ENCODE measurements at regions not wholly inside any gene's neighbourhood (a gene's known extent, or its start where the extent isn't known, plus 50 kb on each side); places are given as distances from the start of the nearest gene placed in this dataset.

DNA sequence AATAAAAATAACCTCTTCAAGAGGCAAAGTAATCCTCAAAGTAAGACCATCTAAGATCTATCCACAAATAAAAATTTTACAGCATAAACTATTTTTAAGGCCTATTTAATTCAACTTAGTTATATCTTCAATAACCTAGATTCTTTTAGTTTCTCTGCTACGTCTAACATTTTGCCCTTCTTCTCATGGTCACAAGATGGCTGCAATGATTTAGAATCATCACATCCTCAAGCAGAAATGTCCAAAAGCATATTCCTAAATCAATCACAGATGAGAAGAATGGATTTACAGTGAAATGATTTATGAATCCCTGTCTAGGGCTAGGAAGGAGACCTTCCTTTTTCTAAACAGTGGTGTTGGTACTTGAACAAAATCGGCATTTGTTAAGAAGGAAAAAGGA, 304.7 kb downstream of the ARHGAP12 start:
- Histone ChIP-seq H3K4me3 (ENCODE audit: low read depth in 1 of 3, low read length in 3 of 3) (no peak overlapping the region), H3K4me1 (ENCODE audit: control insufficient read depth in 4 of 4, insufficient read depth in 4 of 4, low read length in 3 of 4) (peaks cover 0 to 1% (median 0%) of the 10 kb centered on the region in 4 donors), H3K36me3 (ENCODE audit: control insufficient read depth in 4 of 4, insufficient read depth in 3 of 4, low read depth in 1 of 4, low read length in 3 of 4) (no peaks in the 10 kb centered on the region), H3K9ac (ENCODE audit: low read depth in 1 of 2, low read length in 2 of 2) (no peak overlapping the region), H3K9me3 (ENCODE audit: control insufficient read depth in 4 of 4, low read length in 3 of 4) (peaks cover 0 to 15% (median 4%) of the 10 kb centered on the region in 4 donors), H3K27ac (ENCODE audit: low read depth in 1 of 2, low read length in 2 of 2) (no peak overlapping the region), H3K27me3 (ENCODE audit: control insufficient read depth in 4 of 4, insufficient read depth in 4 of 4, low read length in 3 of 4) (no peaks in the 10 kb centered on the region)
- no peak for DNase-seq (ENCODE audit: low spot score)
- 83% methylated on average over 2 of the region's 2 CpGs for WGBS
- no peak for TF ChIP-seq GABPA (IDR thresholded peaks at IDR 0.05 in 1 of 2, conservative IDR thresholded peaks at IDR 0.05 in 1 of 2)
- TF ChIP-seq, protein P1, sequence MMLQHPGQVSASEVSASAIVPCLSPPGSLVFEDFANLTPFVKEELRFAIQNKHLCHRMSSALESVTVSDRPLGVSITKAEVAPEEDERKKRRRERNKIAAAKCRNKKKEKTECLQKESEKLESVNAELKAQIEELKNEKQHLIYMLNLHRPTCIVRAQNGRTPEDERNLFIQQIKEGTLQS (IDR thresholded peaks at IDR 0.05) = no peak
- TF ChIP-seq FOXA1 (IDR thresholded peaks at IDR 0.05) = no peak
- TF ChIP-seq RXRA (IDR thresholded peaks at IDR 0.05) = no peak
- TF ChIP-seq EGR1 (IDR thresholded peaks at IDR 0.05; ENCODE audit: low read depth in 2 of 2) = no peak
- no peak for TF ChIP-seq YY1 (IDR thresholded peaks at IDR 0.05)
- TF ChIP-seq FOXA2 (IDR thresholded peaks at IDR 0.05) = no peak
- no peak for TF ChIP-seq CTCF (IDR thresholded peaks at IDR 0.05; ENCODE audit: low read depth, low read length, missing input control)
- no peak for TF ChIP-seq SP1 (IDR thresholded peaks at IDR 0.05)
- TF ChIP-seq TAF1 (conservative IDR thresholded peaks at IDR 0.05) = no peak
- no peak for TF ChIP-seq RAD21 (IDR thresholded peaks at IDR 0.05)
- TF ChIP-seq JUND (IDR thresholded peaks at IDR 0.05) = no peak

DNA sequence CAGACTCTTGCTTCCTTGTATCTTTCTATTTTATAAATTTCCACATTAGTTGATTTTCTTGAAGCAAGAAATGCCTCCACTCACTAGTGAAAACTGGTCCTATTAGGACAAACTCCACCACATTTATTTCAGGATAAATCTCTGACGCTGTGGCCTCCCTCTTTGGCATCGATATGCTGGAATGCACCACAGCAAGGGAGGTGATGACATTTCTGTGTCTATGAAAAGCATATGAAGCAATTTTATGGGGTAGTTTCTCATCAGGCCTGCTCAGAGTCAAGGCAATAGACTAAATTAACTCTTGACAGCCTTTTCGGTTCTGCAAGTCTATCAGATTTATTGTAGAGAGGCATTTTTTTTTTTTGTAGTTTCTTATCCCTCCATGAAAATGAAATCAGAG, 304.4 kb downstream of the ZEB1 start:
- no peaks in the 10 kb centered on the region for H3K36me3 ChIP-seq (ENCODE audit: control insufficient read depth in 4 of 4, insufficient read depth in 3 of 4, low read depth in 1 of 4, low read length in 3 of 4)
- no peaks in the 10 kb centered on the region for H3K27me3 ChIP-seq (ENCODE audit: control insufficient read depth in 4 of 4, insufficient read depth in 4 of 4, low read length in 3 of 4)
- H3K4me3 ChIP-seq (ENCODE audit: low read depth in 1 of 3, low read length in 3 of 3) = no peak overlapping the region
- H3K4me1 ChIP-seq (ENCODE audit: control insufficient read depth in 4 of 4, insufficient read depth in 4 of 4, low read length in 3 of 4) = peaks cover 0 to 3% (median 0%) of the 10 kb centered on the region in 4 donors
- 82% methylated on average over 3 of the region's 3 CpGs for WGBS
- TF ChIP-seq, protein P2, sequence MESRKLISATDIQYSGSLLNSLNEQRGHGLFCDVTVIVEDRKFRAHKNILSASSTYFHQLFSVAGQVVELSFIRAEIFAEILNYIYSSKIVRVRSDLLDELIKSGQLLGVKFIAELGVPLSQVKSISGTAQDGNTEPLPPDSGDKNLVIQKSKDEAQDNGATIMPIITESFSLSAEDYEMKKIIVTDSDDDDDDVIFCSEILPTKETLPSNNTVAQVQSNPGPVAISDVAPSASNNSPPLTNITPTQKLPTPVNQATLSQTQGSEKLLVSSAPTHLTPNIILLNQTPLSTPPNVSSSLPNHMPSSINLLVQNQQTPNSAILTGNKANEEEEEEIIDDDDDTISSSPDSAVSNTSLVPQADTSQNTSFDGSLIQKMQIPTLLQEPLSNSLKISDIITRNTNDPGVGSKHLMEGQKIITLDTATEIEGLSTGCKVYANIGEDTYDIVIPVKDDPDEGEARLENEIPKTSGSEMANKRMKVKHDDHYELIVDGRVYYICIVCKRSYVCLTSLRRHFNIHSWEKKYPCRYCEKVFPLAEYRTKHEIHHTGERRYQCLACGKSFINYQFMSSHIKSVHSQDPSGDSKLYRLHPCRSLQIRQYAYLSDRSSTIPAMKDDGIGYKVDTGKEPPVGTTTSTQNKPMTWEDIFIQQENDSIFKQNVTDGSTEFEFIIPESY (IDR thresholded peaks at IDR 0.05) = no peak
- TF ChIP-seq, protein P1 (IDR thresholded peaks at IDR 0.05) = no peak
- TF ChIP-seq TAF1 (conservative IDR thresholded peaks at IDR 0.05) (no peak), EGR1 (IDR thresholded peaks at IDR 0.05; ENCODE audit: low read depth in 2 of 2) (no peak)
- TF ChIP-seq, protein P3, sequence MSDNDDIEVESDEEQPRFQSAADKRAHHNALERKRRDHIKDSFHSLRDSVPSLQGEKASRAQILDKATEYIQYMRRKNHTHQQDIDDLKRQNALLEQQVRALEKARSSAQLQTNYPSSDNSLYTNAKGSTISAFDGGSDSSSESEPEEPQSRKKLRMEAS (IDR thresholded peaks at IDR 0.05) = no peak
- H3K9ac ChIP-seq (ENCODE audit: low read depth in 1 of 2, low read length in 2 of 2) = no peak overlapping the region
- no peak for DNase-seq (ENCODE audit: low spot score)
- H3K9me3 ChIP-seq (ENCODE audit: control insufficient read depth in 4 of 4, low read length in 3 of 4) = peaks cover 0 to 15% (median 4%) of the 10 kb centered on the region in 4 donors
- H3K27ac ChIP-seq (ENCODE audit: low read depth in 1 of 2, low read length in 2 of 2) = no peak overlapping the region

DNA sequence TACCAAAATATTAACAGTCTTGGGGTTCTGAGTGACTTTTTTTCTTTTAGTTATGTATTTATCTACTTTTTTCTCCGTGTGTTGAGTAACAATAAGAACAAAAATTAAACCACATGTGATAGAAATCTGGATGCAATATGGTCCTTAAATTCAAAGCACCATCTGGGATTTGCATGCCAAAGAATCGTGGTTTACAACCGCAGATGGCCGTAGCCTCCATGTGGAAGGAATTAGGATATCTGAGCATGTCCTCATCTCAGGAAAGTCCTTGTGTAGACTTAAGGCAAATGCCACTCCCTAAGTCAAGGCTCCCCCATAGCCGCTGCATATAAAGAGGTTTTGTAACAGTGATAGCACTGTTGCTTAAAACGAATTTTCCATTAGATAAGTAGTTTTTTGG, 304.0 kb downstream of the ZEB1 start:
- peaks cover 0 to 3% (median 0%) of the 10 kb centered on the region in 4 donors for H3K4me1 ChIP-seq (ENCODE audit: control insufficient read depth in 4 of 4, insufficient read depth in 4 of 4, low read length in 3 of 4)
- no peak overlapping the region for H3K4me3 ChIP-seq (ENCODE audit: low read depth in 1 of 3, low read length in 3 of 3)
- no peak for TF ChIP-seq YY1 (IDR thresholded peaks at IDR 0.05)
- TF ChIP-seq HNF4G (IDR thresholded peaks at IDR 0.05) = no peak
- TF ChIP-seq FOXA2 (IDR thresholded peaks at IDR 0.05) = no peak
- TF ChIP-seq, protein P1 (IDR thresholded peaks at IDR 0.05) = no peak
- no peak for TF ChIP-seq FOXA1 (IDR thresholded peaks at IDR 0.05)
- H3K27ac ChIP-seq (ENCODE audit: low read depth in 1 of 2, low read length in 2 of 2) = no peak overlapping the region
- H3K9ac ChIP-seq (ENCODE audit: low read depth in 1 of 2, low read length in 2 of 2) = no peak overlapping the region
- WGBS = 84% methylated on average over 6 of the region's 6 CpGs
- DNase-seq (ENCODE audit: low spot score) = no peak
- H3K27me3 ChIP-seq (ENCODE audit: control insufficient read depth in 4 of 4, insufficient read depth in 4 of 4, low read length in 3 of 4) = no peaks in the 10 kb centered on the region
- peaks cover 0 to 15% (median 3%) of the 10 kb centered on the region in 4 donors for H3K9me3 ChIP-seq (ENCODE audit: control insufficient read depth in 4 of 4, low read length in 3 of 4)
- no peaks in the 10 kb centered on the region for H3K36me3 ChIP-seq (ENCODE audit: control insufficient read depth in 4 of 4, insufficient read depth in 3 of 4, low read depth in 1 of 4, low read length in 3 of 4)
